GM12891 (cell line): ENCODE measurements at regions not wholly inside any gene's neighbourhood (a gene's known extent, or its start where the extent isn't known, plus 50 kb on each side); places are given as distances from the start of the nearest gene placed in this dataset.

Experiments
- DNase-seq: peaks from one replicate; pipeline ENCODE4 v3.0.0; 2011; ENCODE audit warnings: low spot score; ENCODE audit not compliant: insufficient read length
- FAIRE-seq: peaks from 2 replicates; lab custom pipeline; 2011; peaks lifted over from hg19 to GRCh38; lab: Jason Lieb, UNC
- PAX5 ChIP-seq: IDR thresholded peaks from 2 replicates; pipeline ENCODE4 v1.6.1; 2011; ENCODE audit warnings: low read length, moderate library complexity, mild to moderate bottlenecking; ENCODE audit not compliant: insufficient read depth, severe bottlenecking
- POLR2A ChIP-seq: IDR thresholded peaks from 2 replicates; pipeline ENCODE4 v1.6.1; 2011; ENCODE audit warnings: low read depth, low read length, control low read depth
- POLR2AphosphoS5 ChIP-seq: IDR thresholded peaks from 2 replicates; pipeline ENCODE4 v1.6.1; 2011; ENCODE audit warnings: low read depth, low read length, control low read depth
- POU2F2 ChIP-seq: IDR thresholded peaks from 2 replicates; pipeline ENCODE4 v1.6.1; 2011; ENCODE audit warnings: low read depth, mild to moderate bottlenecking, control low read depth, low read length, moderate library complexity
- SPI1 ChIP-seq: IDR thresholded peaks from 2 replicates; pipeline ENCODE4 v1.6.1; 2011; ENCODE audit warnings: low read depth, low read length, control low read depth
- TAF1 ChIP-seq: IDR thresholded peaks from 2 replicates; pipeline ENCODE4 v1.6.1; 2011; ENCODE audit warnings: low read depth, low read length, control low read depth

GRCh38 chr13:88107570-88107969 is 436.4 kb downstream of the SLITRK5 start:
- DNase-seq: no peak
- no peak for TF ChIP-seq POLR2A
- TF ChIP-seq TAF1: no peak
- TF ChIP-seq POLR2AphosphoS5: no peak
- TF ChIP-seq SPI1: no peak
- TF ChIP-seq POU2F2: no peak
- TF ChIP-seq PAX5: no peak
- FAIRE-seq: no peak

- TF ChIP-seq SPI1 (no peak), PAX5 (no peak), TAF1 (no peak), POLR2AphosphoS5 (no peak), POU2F2 (no peak), POLR2A (no peak)
- FAIRE-seq: no peak
- DNase-seq: no peak
Measured at GRCh38 chr13:88112526-88112925, 441.4 kb downstream of the SLITRK5 start.

- no peak for TF ChIP-seq SPI1
- TF ChIP-seq PAX5: no peak
- no peak for TF ChIP-seq POU2F2
- TF ChIP-seq TAF1: no peak
- no peak for TF ChIP-seq POLR2AphosphoS5
- TF ChIP-seq POLR2A: no peak
- FAIRE-seq (no peak), DNase-seq (no peak)
Measured at GRCh38 chr13:88115976-88116375, 444.8 kb downstream of the SLITRK5 start.

- no peak for DNase-seq
- FAIRE-seq: no peak
- TF ChIP-seq PAX5 (no peak), POLR2A (no peak), TAF1 (no peak), SPI1 (no peak), POU2F2 (no peak), POLR2AphosphoS5 (no peak)
Measured at GRCh38 chr13:88118952-88119351, 447.8 kb downstream of the SLITRK5 start.

- TF ChIP-seq TAF1: no peak
- no peak for TF ChIP-seq PAX5
- no peak for TF ChIP-seq POLR2AphosphoS5
- no peak for TF ChIP-seq POLR2A
- no peak for TF ChIP-seq POU2F2
- no peak for TF ChIP-seq SPI1
- FAIRE-seq: no peak
- no peak for DNase-seq
Measured at GRCh38 chr13:88124142-88124541, 453.0 kb downstream of the SLITRK5 start.

GRCh38 chr13:88125055-88125454 is 453.9 kb downstream of the SLITRK5 start:
- TF ChIP-seq PAX5 (no peak), POLR2A (no peak), POLR2AphosphoS5 (no peak), SPI1 (no peak), TAF1 (no peak), POU2F2 (no peak)
- DNase-seq: no peak
- FAIRE-seq: no peak

- DNase-seq: no peak
- TF ChIP-seq TAF1: no peak
- no peak for TF ChIP-seq POLR2A
- TF ChIP-seq POU2F2: no peak
- no peak for TF ChIP-seq POLR2AphosphoS5
- TF ChIP-seq PAX5: no peak
- no peak for TF ChIP-seq SPI1
- no peak for FAIRE-seq
Measured at GRCh38 chr13:88136098-88136790, 465.1 kb downstream of the SLITRK5 start.

- no peak for TF ChIP-seq POLR2A
- TF ChIP-seq SPI1: no peak
- no peak for TF ChIP-seq TAF1
- no peak for TF ChIP-seq PAX5
- TF ChIP-seq POLR2AphosphoS5: no peak
- TF ChIP-seq POU2F2: no peak
- FAIRE-seq: no peak
- no peak for DNase-seq
Measured at GRCh38 chr13:88142653-88143052, 471.5 kb downstream of the SLITRK5 start.

GRCh38 chr13:88144580-88144979 is 473.4 kb downstream of the SLITRK5 start:
- FAIRE-seq: no peak
- DNase-seq: no peak
- TF ChIP-seq POLR2AphosphoS5 (no peak), POU2F2 (no peak), SPI1 (no peak), TAF1 (no peak), PAX5 (no peak), POLR2A (no peak)

- DNase-seq (no peak), FAIRE-seq (no peak)
- TF ChIP-seq PAX5: no peak
- TF ChIP-seq POLR2AphosphoS5: no peak
- no peak for TF ChIP-seq POU2F2
- TF ChIP-seq SPI1: no peak
- no peak for TF ChIP-seq TAF1
- no peak for TF ChIP-seq POLR2A
Measured at GRCh38 chr13:88153353-88153752, 482.2 kb downstream of the SLITRK5 start.
